Naive thymus-derived CD4-positive, alpha-beta T cell (primary cell): ENCODE measurements at regions not wholly inside any gene's neighbourhood (a gene's known extent, or its start where the extent isn't known, plus 50 kb on each side); places are given as distances from the start of the nearest gene placed in this dataset.
A peak's percentile ranks its signal among the peaks of the same experiment; 100 is the strongest.

ENCODE experiments used
- ATAC-seq: fragments of 150-1000 bp; cut with Tn5 transposase; 2 replicates; pipeline ENCODE4 v1.10.0; 2021; ENCODE audit warnings: mild to moderate bottlenecking, moderate library complexity
- CTCF ChIA-PET: fragments of 350-600 bp; sonication (Branson Sonifier 250); formaldehyde crosslinking; loops from one replicate; lab custom pipeline; 2021; ENCODE audit warnings: antibody characterized with exemption; lab: Charles Lee
- POLR2A ChIA-PET: fragments of 350-600 bp; sonication (Branson Sonifier 250); formaldehyde crosslinking; loops from one replicate; lab custom pipeline; 2021; ENCODE audit warnings: antibody characterized with exemption, inconsistent platforms; lab: Charles Lee
- DNase-seq, 9 donors: peaks; one replicate each; pipeline versions ENCODE4 v3.0.0 to v3.0.0-alpha.2; 2020 to 2022; ENCODE audit warnings: mixed read lengths in 1 of 9
- H3K27ac ChIP-seq: one replicate; pipeline ENCODE4 v1.7.0; 2013; ENCODE audit warnings: mild to moderate bottlenecking, low read depth, low read length, moderate library complexity
- H3K27me3 ChIP-seq, 2 donors: one replicate each; pipeline ENCODE4 v1.7.0; 2013; ENCODE audit warnings: low read length in 2 of 2, mild to moderate bottlenecking in 2 of 2, moderate library complexity in 2 of 2; ENCODE audit not compliant: control insufficient read depth in 2 of 2, insufficient read depth in 2 of 2
- H3K36me3 ChIP-seq, 3 experiments: 1 replicate in 2 of 3; 2 replicates in 1 of 3; pipeline ENCODE4 v1.7.0; 2013; ENCODE audit warnings: low read length in 3 of 3, mild to moderate bottlenecking in 3 of 3, moderate library complexity in 1 of 3; ENCODE audit not compliant: insufficient read depth in 3 of 3, control insufficient read depth in 2 of 3
- H3K4me1 ChIP-seq, 2 donors: one replicate each; pipeline ENCODE4 v1.7.0; 2013; ENCODE audit warnings: low read length in 2 of 2, mild to moderate bottlenecking in 2 of 2, moderate library complexity in 1 of 2; ENCODE audit not compliant: control insufficient read depth in 2 of 2, insufficient read depth in 2 of 2
- H3K4me3 ChIP-seq: 2 replicates; pipeline ENCODE4 v1.7.0; 2013; ENCODE audit warnings: mild to moderate bottlenecking, low read length
- H3K9me3 ChIP-seq, 3 experiments: 1 replicate in 2 of 3; 2 replicates in 1 of 3; pipeline ENCODE4 v1.7.0; 2013; ENCODE audit warnings: low read length in 3 of 3; ENCODE audit not compliant: control insufficient read depth in 2 of 3
- H3K27ac Mint-ChIP-seq, 9 donors: one replicate each; pipeline ENCODE4 v1.8.0; 2020 to 2022; ENCODE audit warnings: mixed read lengths in 9 of 9, mild to moderate bottlenecking in 8 of 9, moderate library complexity in 5 of 9, inconsistent platforms in 2 of 9
- H3K27me3 Mint-ChIP-seq, 5 donors: one replicate each; pipeline ENCODE4 v1.8.0; 2021 to 2022; ENCODE audit warnings: mixed read lengths in 5 of 5, mild to moderate bottlenecking in 1 of 5
- H3K36me3 Mint-ChIP-seq, 5 donors: one replicate each; pipeline ENCODE4 v1.8.0; 2020 to 2022; ENCODE audit warnings: mixed read lengths in 5 of 5, mild to moderate bottlenecking in 3 of 5, inconsistent platforms in 1 of 5
- H3K4me1 Mint-ChIP-seq, 7 donors: one replicate each; pipeline ENCODE4 v1.8.0; 2020 to 2022; ENCODE audit warnings: mixed read lengths in 7 of 7, mild to moderate bottlenecking in 3 of 7, inconsistent platforms in 1 of 7
- H3K4me3 Mint-ChIP-seq, 10 donors: one replicate each; pipeline ENCODE4 v1.8.0; 2020 to 2022; ENCODE audit warnings: mild to moderate bottlenecking in 10 of 10, mixed read lengths in 10 of 10, moderate library complexity in 6 of 10, inconsistent platforms in 2 of 10
- H3K9me3 Mint-ChIP-seq, 11 donors: one replicate each; pipeline ENCODE4 v1.8.0; 2020 to 2022; ENCODE audit warnings: mixed read lengths in 11 of 11, mild to moderate bottlenecking in 4 of 11, inconsistent platforms in 1 of 11, moderate library complexity in 1 of 11
- intact Hi-C, 2 donors: fragments of 100-400 bp; cut with micrococcal nuclease; formaldehyde crosslinking; loops; one replicate each; pipeline ENCODE4 v1.15.1; 2023

GRCh38 chr7:28316489-28316888 is 95.8 kb upstream of the CREB5 start:
- intact Hi-C loops, result no loop called here
- Histone ChIP-seq H3K4me1 (no peaks in the 10 kb centered on the region), H3K4me3 (no peak overlapping the region), H3K9me3 (no peaks in the 10 kb centered on the region), H3K27ac (no peak overlapping the region), H3K27me3 (no peaks in the 10 kb centered on the region), H3K36me3 (no peaks in the 10 kb centered on the region)
- POLR2A ChIA-PET, result no interaction called here
- no peak for DNase-seq
- Mint-ChIP-seq H3K9me3 (no peaks in the 10 kb centered on the region), H3K36me3 (peaks cover 0 to 3% (median 0%) of the 10 kb centered on the region in 5 donors), H3K4me3 (no peak overlapping the region), H3K4me1 (peaks cover 0 to 5% (median 0%) of the 10 kb centered on the region in 7 donors), H3K27ac (no peak overlapping the region), H3K27me3 (peaks cover 27 to 45% (median 32%) of the 10 kb centered on the region in 5 donors)
- CTCF ChIA-PET, result no interaction called here
- ATAC-seq, result no peak

DNA sequence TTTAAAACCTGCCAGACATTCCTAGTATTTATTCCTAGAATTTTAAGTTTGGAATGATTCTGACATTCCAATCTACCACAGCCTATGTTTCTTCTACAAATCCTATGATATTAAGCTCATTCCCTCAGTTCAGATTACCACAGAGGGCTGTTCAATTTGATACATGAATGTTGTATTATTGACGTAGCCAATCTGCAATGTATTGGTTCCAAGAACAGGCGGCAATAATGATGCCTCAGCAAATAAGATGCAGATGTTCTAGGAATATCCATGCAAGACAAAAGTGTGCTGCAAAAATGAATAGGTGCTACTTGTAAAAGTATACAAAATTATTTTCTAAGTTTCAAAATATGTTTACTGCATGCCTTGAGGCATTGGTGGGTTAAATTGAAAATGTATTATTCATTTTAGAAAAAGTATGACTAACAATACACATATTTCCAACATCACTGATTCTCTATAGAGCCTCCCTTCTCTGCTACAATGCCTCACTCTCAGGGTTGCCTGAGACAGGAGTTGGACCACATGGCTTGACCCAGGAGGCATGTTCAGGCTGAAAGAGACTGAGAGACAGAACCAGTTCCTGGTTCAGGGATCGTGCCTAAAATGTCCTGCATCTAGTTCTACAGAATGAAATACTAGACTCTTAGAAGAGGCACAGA is 94.1 kb upstream of the CREB5 start:
- no peaks in the 10 kb centered on the region for H3K36me3 Mint-ChIP-seq

DNA sequence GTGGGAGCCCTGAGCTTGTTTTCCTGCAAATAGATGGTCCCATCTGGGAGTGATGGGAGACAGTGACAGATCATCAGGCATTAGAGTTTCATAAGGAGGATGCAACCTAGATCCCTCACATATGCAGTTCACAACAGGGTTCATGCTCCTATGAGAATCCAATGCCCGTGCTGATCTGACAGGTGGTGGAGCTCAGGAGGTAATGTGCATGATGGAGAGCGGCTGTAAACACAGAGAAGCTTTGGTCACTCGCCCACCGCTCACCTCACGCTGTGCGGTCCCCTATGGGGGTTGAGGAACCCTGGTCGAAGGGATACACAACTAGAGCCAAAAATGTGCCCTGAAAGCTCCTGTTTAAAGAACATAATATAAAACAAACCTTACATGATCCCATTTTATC is 88.5 kb upstream of the CREB5 start:
- Mint-ChIP-seq H3K36me3 (peaks cover 0 to 8% (median 2%) of the 10 kb centered on the region in 5 donors), H3K9me3 (peaks cover 0 to 8% (median 0%) of the 10 kb centered on the region in 11 donors), H3K27me3 (peaks cover 0 to 3% (median 0%) of the 10 kb centered on the region in 5 donors), H3K4me1 (peaks cover 8 to 18% (median 16%) of the 10 kb centered on the region in 7 donors), H3K27ac (no peak overlapping the region), H3K4me3 (no peak overlapping the region)
- Histone ChIP-seq H3K4me1 (peaks cover 0 to 17% of the 10 kb centered on the region in 2 donors), H3K27me3 (no peaks in the 10 kb centered on the region), H3K36me3 (no peaks in the 10 kb centered on the region), H3K27ac (no peak overlapping the region), H3K4me3 (no peak overlapping the region), H3K9me3 (no peaks in the 10 kb centered on the region)
- POLR2A ChIA-PET, result no interaction called here
- intact Hi-C loops, result loop anchor here in 1 of 2 donors (10.0 kb wide), 1 partner anchor 659 kb away; the partner anchor contains the start of gene HIBADH
- no peak for ATAC-seq
- CTCF ChIA-PET, result interaction anchor here (3.2 kb wide), 1 partner anchor 27 kb away, joined by 9 read pairs; no protein-coding TSS in a partner anchor
- DNase-seq, result no peak

More for the DNA sequence above, 94.1 kb upstream of the CREB5 start:
- Mint-ChIP-seq H3K9me3 (no peaks in the 10 kb centered on the region), H3K27me3 (peaks cover 14 to 34% (median 17%) of the 10 kb centered on the region in 5 donors), H3K4me1 (peaks cover 0 to 5% (median 0%) of the 10 kb centered on the region in 7 donors), H3K27ac (no peak overlapping the region), H3K4me3 (no peak overlapping the region)
- Histone ChIP-seq H3K4me1 (no peaks in the 10 kb centered on the region), H3K36me3 (no peaks in the 10 kb centered on the region), H3K4me3 (no peak overlapping the region), H3K27me3 (no peaks in the 10 kb centered on the region), H3K9me3 (no peaks in the 10 kb centered on the region), H3K27ac (no peak overlapping the region)
- ChIA-PET POLR2A (no interaction called here), CTCF (no interaction called here)
- no peak for ATAC-seq
- no peak for DNase-seq
- intact Hi-C loops, result no loop called here

GRCh38 chr7:28328146-28328545 is 84.2 kb upstream of the CREB5 start:
- Mint-ChIP-seq H3K36me3 (peaks cover 0 to 8% (median 2%) of the 10 kb centered on the region in 5 donors), H3K27ac (peak overlapping the region; percentile 47 to 94 (median 85)), H3K9me3 (peaks cover 0 to 8% (median 0%) of the 10 kb centered on the region in 11 donors), H3K27me3 (no peaks in the 10 kb centered on the region), H3K4me3 (peak overlapping the region in 9 of 10 donors; percentile 8 to 54 (median 36)), H3K4me1 (peaks cover 18 to 47% (median 43%) of the 10 kb centered on the region in 7 donors)
- DNase-seq (peak in 6 of 9 donors; percentile 13 to 53 (median 34)), ATAC-seq (peak; percentile 71)
- Histone ChIP-seq H3K4me3 (no peak overlapping the region), H3K36me3 (no peaks in the 10 kb centered on the region), H3K9me3 (no peaks in the 10 kb centered on the region), H3K27ac (peak overlapping the region; percentile 28), H3K4me1 (peaks cover 0 to 36% of the 10 kb centered on the region in 2 donors), H3K27me3 (no peaks in the 10 kb centered on the region)
- intact Hi-C loops, result loop anchor here in 1 of 2 donors (10.0 kb wide), 1 partner anchor 663 kb away; the partner anchor contains the start of gene HIBADH
- POLR2A ChIA-PET, result no interaction called here
- CTCF ChIA-PET, result interaction anchor here (1.6 kb wide), 1 partner anchor 23 kb away, joined by 4 read pairs; no protein-coding TSS in a partner anchor

DNA sequence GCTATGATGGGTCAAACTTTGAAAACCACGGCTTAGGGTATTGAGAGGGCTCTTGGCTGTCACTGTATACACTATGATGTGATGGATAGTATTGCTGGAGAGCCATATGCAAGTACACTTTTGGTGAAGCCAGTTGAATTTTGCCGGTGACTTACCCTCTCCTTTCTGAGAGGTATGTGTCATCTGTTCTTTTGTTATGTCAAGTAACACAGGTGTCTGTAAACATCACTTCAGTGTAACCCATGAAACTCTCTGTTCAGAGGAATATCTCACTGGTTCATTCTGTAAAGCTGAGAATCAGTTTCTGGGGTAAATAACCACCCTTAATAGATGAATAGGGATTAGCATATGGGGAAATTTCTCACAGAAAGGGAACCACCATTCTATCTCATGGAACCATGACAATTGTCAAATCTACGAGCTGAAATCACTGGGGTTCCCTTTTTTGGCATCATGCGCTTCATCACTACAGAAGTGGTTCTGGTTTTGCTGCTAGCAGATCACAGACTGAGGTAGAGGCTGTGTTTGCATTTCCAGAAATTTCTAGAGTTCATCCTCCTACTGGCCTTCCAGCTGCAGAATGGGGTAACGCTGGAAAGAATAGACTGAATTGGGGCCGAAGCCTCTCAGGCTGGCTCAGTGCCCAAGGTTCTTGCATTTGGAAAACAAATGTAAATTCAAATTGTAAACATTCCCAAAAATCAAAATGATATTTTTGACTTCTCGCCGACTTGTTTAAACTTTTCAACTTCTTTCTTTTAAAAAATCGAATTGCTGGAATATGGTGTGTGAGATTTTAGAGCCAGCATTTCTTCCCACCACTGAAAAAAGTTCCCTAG is 83.3 kb upstream of the CREB5 start:
- H3K4me3 ChIP-seq, result no peak overlapping the region
- no peaks in the 10 kb centered on the region for H3K36me3 ChIP-seq
- peak overlapping the region in 8 of 9 donors; percentile 76 to 96 (median 92) for H3K27ac Mint-ChIP-seq
- H3K9me3 ChIP-seq, result no peaks in the 10 kb centered on the region
- peaks cover 18 to 47% (median 43%) of the 10 kb centered on the region in 7 donors for H3K4me1 Mint-ChIP-seq
- H3K4me1 ChIP-seq, result peaks cover 0 to 36% of the 10 kb centered on the region in 2 donors
- DNase-seq, result no peak
- peak overlapping the region; percentile 40 for H3K27ac ChIP-seq
- peaks cover 0 to 15% (median 0%) of the 10 kb centered on the region in 11 donors for H3K9me3 Mint-ChIP-seq
- ChIA-PET POLR2A (interaction anchor here (1.1 kb wide), 1 partner anchor 146 kb away, joined by 4 read pairs; no protein-coding TSS in a partner anchor), CTCF (interaction anchor here (0.5 to 1.6 kb wide), 5 partner anchors 24 to 61 kb away, joined by 3 to 4 read pairs (median 3); no protein-coding TSS in a partner anchor)
- H3K4me3 Mint-ChIP-seq, result peak overlapping the region in 9 of 10 donors; percentile 71 to 90 (median 86)
- H3K27me3 Mint-ChIP-seq, result no peaks in the 10 kb centered on the region
- peak; percentile 12 for ATAC-seq
- H3K36me3 Mint-ChIP-seq, result peaks cover 0 to 8% (median 2%) of the 10 kb centered on the region in 5 donors
- intact Hi-C loops, result loop anchor here in 1 of 2 donors (10.0 kb wide), 1 partner anchor 664 kb away; the partner anchor contains the start of gene HIBADH
- no peaks in the 10 kb centered on the region for H3K27me3 ChIP-seq
